A673 (cell line): ENCODE measurements at regions not wholly inside any gene's neighbourhood (a gene's known extent, or its start where the extent isn't known, plus 50 kb on each side); places are given as distances from the start of the nearest gene placed in this dataset.

Source experiments
- EZH2 ChIP-seq: fragments of 200-600 bp; sonication (generic); IDR thresholded peaks from 2 replicates; pipeline ENCODE4 v1.6.1; 2017; ENCODE audit warnings: borderline replicate concordance, low read depth, mild to moderate bottlenecking, mixed read lengths, antibody characterized with exemption, low read length; ENCODE audit not compliant: poor library complexity, severe bottlenecking
- TF ChIP-seq, protein P1 (sequence below): fragments of 300-800, 200-600 bp; sonication (generic); conservative IDR thresholded peaks from 2 replicates; pipeline ENCODE4 v1.5.1; 2017; ENCODE audit warnings: low read depth, mild to moderate bottlenecking, antibody characterized with exemption, low read length, moderate library complexity, mixed read lengths

- TF ChIP-seq, protein P1, sequence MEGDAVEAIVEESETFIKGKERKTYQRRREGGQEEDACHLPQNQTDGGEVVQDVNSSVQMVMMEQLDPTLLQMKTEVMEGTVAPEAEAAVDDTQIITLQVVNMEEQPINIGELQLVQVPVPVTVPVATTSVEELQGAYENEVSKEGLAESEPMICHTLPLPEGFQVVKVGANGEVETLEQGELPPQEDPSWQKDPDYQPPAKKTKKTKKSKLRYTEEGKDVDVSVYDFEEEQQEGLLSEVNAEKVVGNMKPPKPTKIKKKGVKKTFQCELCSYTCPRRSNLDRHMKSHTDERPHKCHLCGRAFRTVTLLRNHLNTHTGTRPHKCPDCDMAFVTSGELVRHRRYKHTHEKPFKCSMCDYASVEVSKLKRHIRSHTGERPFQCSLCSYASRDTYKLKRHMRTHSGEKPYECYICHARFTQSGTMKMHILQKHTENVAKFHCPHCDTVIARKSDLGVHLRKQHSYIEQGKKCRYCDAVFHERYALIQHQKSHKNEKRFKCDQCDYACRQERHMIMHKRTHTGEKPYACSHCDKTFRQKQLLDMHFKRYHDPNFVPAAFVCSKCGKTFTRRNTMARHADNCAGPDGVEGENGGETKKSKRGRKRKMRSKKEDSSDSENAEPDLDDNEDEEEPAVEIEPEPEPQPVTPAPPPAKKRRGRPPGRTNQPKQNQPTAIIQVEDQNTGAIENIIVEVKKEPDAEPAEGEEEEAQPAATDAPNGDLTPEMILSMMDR = no peak
- no peak for TF ChIP-seq EZH2
These were observed 80.9 kb upstream of the ZNF800 start for GRCh38 chr7:127473409-127473808.
